ENCODE measurements at regions not wholly inside any gene's neighbourhood (a gene's known extent, or its start where the extent isn't known, plus 50 kb on each side); places are given as distances from the start of the nearest gene placed in this dataset.

- Histone ChIP-seq H3K27ac (no peak overlapping the region), H3K4me1 (ENCODE audit: control insufficient read depth in 1 of 2, insufficient read depth in 1 of 2, low read depth in 1 of 2, low read length in 1 of 2) (no peaks in the 10 kb centered on the region), H3K36me3 (no peaks in the 10 kb centered on the region), H3K27me3 (peaks cover 6% of the 10 kb centered on the region), H3K9me3 (no peaks in the 10 kb centered on the region), H3K4me3 (ENCODE audit: low read depth in 1 of 2, low read length in 1 of 2) (no peak overlapping the region)
- TF ChIP-seq CTCF (IDR thresholded peaks at IDR 0.05), result no peak
These were observed 538.8 kb downstream of the MATN1 start for GRCh38 chr1:30184393-30185141.

GRCh38 chr1:30183895-30184294 lies 539.5 kb downstream of the MATN1 start:
- Histone ChIP-seq H3K36me3 (no peaks in the 10 kb centered on the region), H3K9me3 (no peaks in the 10 kb centered on the region), H3K4me3 (ENCODE audit: low read depth in 1 of 2, low read length in 1 of 2) (no peak overlapping the region), H3K27ac (no peak overlapping the region), H3K4me1 (ENCODE audit: control insufficient read depth in 1 of 2, insufficient read depth in 1 of 2, low read depth in 1 of 2, low read length in 1 of 2) (no peaks in the 10 kb centered on the region), H3K27me3 (peaks cover 6% of the 10 kb centered on the region)
- TF ChIP-seq CTCF (IDR thresholded peaks at IDR 0.05), result no peak

GRCh38 chr1:30183006-30183405 lies 540.4 kb downstream of the MATN1 start:
- Histone ChIP-seq H3K36me3 (no peaks in the 10 kb centered on the region), H3K4me1 (ENCODE audit: control insufficient read depth in 1 of 2, insufficient read depth in 1 of 2, low read depth in 1 of 2, low read length in 1 of 2) (no peaks in the 10 kb centered on the region), H3K27ac (no peak overlapping the region), H3K9me3 (no peaks in the 10 kb centered on the region), H3K4me3 (ENCODE audit: low read depth in 1 of 2, low read length in 1 of 2) (no peak overlapping the region), H3K27me3 (peaks cover 11% of the 10 kb centered on the region)
- no peak for TF ChIP-seq CTCF (IDR thresholded peaks at IDR 0.05)

GRCh38 chr1:30179942-30180543 lies 543.3 kb downstream of the MATN1 start:
- H3K27ac ChIP-seq, result no peak overlapping the region
- no peak overlapping the region for H3K4me3 ChIP-seq (ENCODE audit: low read depth in 1 of 2, low read length in 1 of 2)
- peaks cover 37% of the 10 kb centered on the region for H3K27me3 ChIP-seq
- no peaks in the 10 kb centered on the region for H3K9me3 ChIP-seq
- H3K4me1 ChIP-seq (ENCODE audit: control insufficient read depth in 1 of 2, insufficient read depth in 1 of 2, low read depth in 1 of 2, low read length in 1 of 2), result no peaks in the 10 kb centered on the region
- TF ChIP-seq CTCF (IDR thresholded peaks at IDR 0.05), result no peak
- H3K36me3 ChIP-seq, result no peaks in the 10 kb centered on the region

GRCh38 chr1:30176477-30176876 lies 546.9 kb downstream of the MATN1 start:
- no peak overlapping the region for H3K27ac ChIP-seq
- TF ChIP-seq CTCF (IDR thresholded peaks at IDR 0.05), result no peak
- H3K36me3 ChIP-seq, result no peaks in the 10 kb centered on the region
- no peaks in the 10 kb centered on the region for H3K4me1 ChIP-seq (ENCODE audit: control insufficient read depth in 1 of 2, insufficient read depth in 1 of 2, low read depth in 1 of 2, low read length in 1 of 2)
- H3K27me3 ChIP-seq, result peaks cover 37% of the 10 kb centered on the region
- H3K4me3 ChIP-seq (ENCODE audit: low read depth in 1 of 2, low read length in 1 of 2), result no peak overlapping the region
- no peaks in the 10 kb centered on the region for H3K9me3 ChIP-seq
